ENCODE measurements at regions not wholly inside any gene's neighbourhood (a gene's known extent, or its start where the extent isn't known, plus 50 kb on each side); places are given as distances from the start of the nearest gene placed in this dataset.
"Not testable (repeated sequence)": the region's sequence is repeated elsewhere in the genome, so short reads cannot be mapped to it uniquely, and the experiment has no call there.

GRCh38 chr15:20104551-20104950 is 437.0 kb downstream of the GOLGA6L6 start:
- TF ChIP-seq CTCF, POLR2A (IDR thresholded peaks at IDR 0.05): not testable (repeated sequence)
